WTC11 (cell line): ENCODE measurements at regions not wholly inside any gene's neighbourhood (a gene's known extent, or its start where the extent isn't known, plus 50 kb on each side); places are given as distances from the start of the nearest gene placed in this dataset.

Experiments
- ATAC-seq: fragments of 200-7000 bp; cut with Tn5 transposase; 2 replicates; pipeline ENCODE4 v1.10.0; 2021; ENCODE audit warnings: mild to moderate bottlenecking, moderate library complexity
- CTCF ChIA-PET: fragments of 300-600 bp; sonication (Branson Sonifier 250); formaldehyde crosslinking; loops from one replicate; lab custom pipeline; 2021; ENCODE audit warnings: antibody characterized with exemption; lab: Charles Lee
- POLR2A ChIA-PET: fragments of 350-600 bp; sonication (Branson Sonifier 250); formaldehyde crosslinking; loops from one replicate; lab custom pipeline; 2021; ENCODE audit warnings: antibody characterized with exemption; lab: Charles Lee
- DNase-seq: peaks from one replicate; pipeline ENCODE4 v3.0.0; 2021; ENCODE audit warnings: low spot score
- H3K27ac Mint-ChIP-seq: 2 replicates; pipeline ENCODE4 v1.8.0; 2021; ENCODE audit warnings: mixed read lengths
- H3K27me3 Mint-ChIP-seq: 2 replicates; pipeline ENCODE4 v1.8.0; 2021; ENCODE audit warnings: low read depth, mild to moderate bottlenecking, moderate library complexity, mixed read lengths
- H3K36me3 Mint-ChIP-seq: 2 replicates; pipeline ENCODE4 v1.8.0; 2021; ENCODE audit warnings: mixed read lengths
- H3K4me1 Mint-ChIP-seq: 2 replicates; pipeline ENCODE4 v1.8.0; 2022; ENCODE audit warnings: mixed read lengths
- H3K4me3 Mint-ChIP-seq: 2 replicates; pipeline ENCODE4 v1.8.0; 2021; ENCODE audit warnings: mild to moderate bottlenecking, moderate library complexity, mixed read lengths
- H3K9me3 Mint-ChIP-seq: 2 replicates; pipeline ENCODE4 v1.8.0; 2021; ENCODE audit warnings: mixed read lengths
- AR ChIP-seq: fragments of 250-450 bp; sonication (Bioruptor Pico); IDR thresholded peaks from 2 replicates; pipeline ENCODE4 v1.9.0; 2021; ENCODE audit warnings: mild to moderate bottlenecking
- CBFB ChIP-seq: sonication (generic); formaldehyde crosslinking; IDR thresholded peaks from 2 replicates; pipeline ENCODE4 v1.8.1; 2022; ENCODE audit warnings: mild to moderate bottlenecking, low read depth, missing genetic modification reagents
- E2F1 ChIP-seq: sonication (generic); formaldehyde crosslinking; IDR thresholded peaks from 2 replicates; pipeline ENCODE4 v1.8.0; 2022; ENCODE audit warnings: mild to moderate bottlenecking, missing genetic modification reagents
- ESRRA ChIP-seq: sonication (generic); formaldehyde crosslinking; IDR thresholded peaks from 2 replicates; pipeline ENCODE4 v1.8.1; 2022; ENCODE audit warnings: mild to moderate bottlenecking, missing genetic modification reagents, borderline replicate concordance
- FOXJ3 ChIP-seq: sonication (generic); formaldehyde crosslinking; IDR thresholded peaks from 2 replicates; pipeline ENCODE4 v1.9.0; 2021; ENCODE audit warnings: missing genetic modification reagents, mild to moderate bottlenecking, borderline replicate concordance
- IRF1 ChIP-seq: sonication (generic); formaldehyde crosslinking; IDR thresholded peaks from 2 replicates; pipeline ENCODE4 v1.8.0; 2023; ENCODE audit warnings: missing genetic modification reagents
- PRRX2 ChIP-seq: fragments of 250-450 bp; sonication (Bioruptor Pico); IDR thresholded peaks from 2 replicates; pipeline ENCODE4 v1.8.0; 2021; ENCODE audit warnings: mild to moderate bottlenecking
- SMAD4 ChIP-seq: sonication (generic); formaldehyde crosslinking; IDR thresholded peaks from 2 replicates; pipeline ENCODE4 v1.8.0; 2022; ENCODE audit warnings: mild to moderate bottlenecking, missing genetic modification reagents
- SOX15 ChIP-seq: fragments of 250-450 bp; sonication (Bioruptor Pico); IDR thresholded peaks from 2 replicates; pipeline ENCODE4 v1.9.0; 2021; ENCODE audit warnings: mild to moderate bottlenecking
- ZNF121 ChIP-seq: sonication (generic); formaldehyde crosslinking; IDR thresholded peaks from 2 replicates; pipeline ENCODE4 v1.8.0; 2023; ENCODE audit warnings: missing genetic modification reagents
- ZNF263 ChIP-seq: sonication (generic); formaldehyde crosslinking; IDR thresholded peaks from 2 replicates; pipeline ENCODE4 v1.8.1; 2022; ENCODE audit warnings: low read depth, mild to moderate bottlenecking, moderate library complexity, missing genetic modification reagents
- TF ChIP-seq, protein P1 (sequence below): fragments of 200-600 bp; IDR thresholded peaks from 2 replicates; pipeline ENCODE4 v1.8.0; 2022; ENCODE audit warnings: antibody characterized with exemption
- TF ChIP-seq, protein P2 (sequence below): sonication (generic); formaldehyde crosslinking; IDR thresholded peaks from 2 replicates; pipeline ENCODE4 v1.8.1; 2022; ENCODE audit warnings: mild to moderate bottlenecking, moderate library complexity, missing genetic modification reagents
- TF ChIP-seq, protein P3 (sequence below): sonication (generic); formaldehyde crosslinking; IDR thresholded peaks from 2 replicates; pipeline ENCODE4 v1.8.1; 2022; ENCODE audit warnings: low read depth, mild to moderate bottlenecking, moderate library complexity, missing genetic modification reagents, borderline replicate concordance

DNA sequence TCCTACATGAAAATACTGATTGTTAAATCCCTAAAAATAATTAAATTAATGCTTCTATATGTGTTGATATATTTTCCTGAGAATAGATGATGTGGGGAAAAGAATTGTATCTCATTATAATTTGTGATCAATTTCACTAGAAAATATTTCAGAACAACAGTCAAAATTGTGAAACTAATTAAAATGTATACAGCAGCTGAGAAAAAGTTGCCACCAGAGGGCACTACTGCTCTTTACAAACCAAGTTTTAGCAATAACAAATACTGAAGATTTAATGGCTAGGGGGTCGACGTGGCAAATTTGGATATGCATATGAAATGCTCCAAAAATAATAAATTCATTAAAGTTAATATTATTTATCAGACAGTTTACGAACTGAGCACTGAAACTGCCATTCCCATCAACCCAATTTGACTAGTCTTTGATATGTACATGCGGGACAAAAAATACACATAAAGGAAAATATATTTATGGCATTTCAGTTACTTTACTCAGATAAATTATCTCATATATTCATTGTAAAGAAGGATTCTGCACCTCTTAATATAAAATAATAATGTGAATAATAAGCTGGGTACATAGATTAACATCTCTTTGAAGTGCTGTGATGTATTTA is 96.3 kb upstream of the TMPRSS15 start:
- TF ChIP-seq FOXJ3 (no peak), SMAD4 (CRISPR knock-in tag) (no peak), AR (CRISPR knock-in tag) (no peak)
- TF ChIP-seq, protein P1, sequence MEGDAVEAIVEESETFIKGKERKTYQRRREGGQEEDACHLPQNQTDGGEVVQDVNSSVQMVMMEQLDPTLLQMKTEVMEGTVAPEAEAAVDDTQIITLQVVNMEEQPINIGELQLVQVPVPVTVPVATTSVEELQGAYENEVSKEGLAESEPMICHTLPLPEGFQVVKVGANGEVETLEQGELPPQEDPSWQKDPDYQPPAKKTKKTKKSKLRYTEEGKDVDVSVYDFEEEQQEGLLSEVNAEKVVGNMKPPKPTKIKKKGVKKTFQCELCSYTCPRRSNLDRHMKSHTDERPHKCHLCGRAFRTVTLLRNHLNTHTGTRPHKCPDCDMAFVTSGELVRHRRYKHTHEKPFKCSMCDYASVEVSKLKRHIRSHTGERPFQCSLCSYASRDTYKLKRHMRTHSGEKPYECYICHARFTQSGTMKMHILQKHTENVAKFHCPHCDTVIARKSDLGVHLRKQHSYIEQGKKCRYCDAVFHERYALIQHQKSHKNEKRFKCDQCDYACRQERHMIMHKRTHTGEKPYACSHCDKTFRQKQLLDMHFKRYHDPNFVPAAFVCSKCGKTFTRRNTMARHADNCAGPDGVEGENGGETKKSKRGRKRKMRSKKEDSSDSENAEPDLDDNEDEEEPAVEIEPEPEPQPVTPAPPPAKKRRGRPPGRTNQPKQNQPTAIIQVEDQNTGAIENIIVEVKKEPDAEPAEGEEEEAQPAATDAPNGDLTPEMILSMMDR, result peak; percentile 34; the same call in 1 of the 2 replicates
- DNase-seq (peak; percentile 63), ATAC-seq (no peak)
- Mint-ChIP-seq H3K36me3 (peaks cover 16% of the 10 kb centered on the region), H3K27me3 (no peaks in the 10 kb centered on the region; the same call in 1 of the 2 replicates), H3K4me3 (no peak overlapping the region), H3K4me1 (peaks cover 19% of the 10 kb centered on the region), H3K27ac (no peak overlapping the region), H3K9me3 (peaks cover 19% of the 10 kb centered on the region)
- CTCF ChIA-PET, result no interaction called here
- POLR2A ChIA-PET, result no interaction called here

DNA sequence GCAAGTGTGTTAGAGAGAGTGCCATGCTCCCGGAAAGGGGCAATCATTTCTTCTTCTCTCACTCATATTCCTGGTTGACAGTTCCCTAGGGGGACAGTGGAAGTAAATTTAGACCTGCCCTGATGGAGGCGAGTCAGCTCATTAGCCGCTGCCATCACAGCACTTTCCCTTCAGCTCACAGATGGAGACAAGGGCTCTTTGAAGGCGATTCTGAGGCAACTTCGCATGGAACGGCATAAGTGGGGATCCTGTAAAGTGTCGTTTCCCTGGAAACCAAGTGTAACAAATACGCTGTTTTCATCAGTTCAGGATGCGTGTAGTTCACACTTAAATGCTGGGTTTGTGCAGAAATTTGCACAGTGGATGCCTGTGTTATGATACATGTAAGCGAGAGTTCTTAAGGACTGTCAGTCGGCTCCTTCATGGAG is 114.5 kb upstream of the TMPRSS15 start:
- Mint-ChIP-seq H3K27ac (no peak overlapping the region), H3K4me3 (no peak overlapping the region)

More for the DNA sequence above, 114.5 kb upstream of the TMPRSS15 start:
- POLR2A ChIA-PET, result no interaction called here
- CTCF ChIA-PET, result no interaction called here
- ATAC-seq (no peak), DNase-seq (no peak)
- Mint-ChIP-seq H3K27me3 (no peaks in the 10 kb centered on the region), H3K36me3 (no peaks in the 10 kb centered on the region), H3K4me1 (no peaks in the 10 kb centered on the region)
- TF ChIP-seq ZNF121 (CRISPR knock-in tag) (no peak), ESRRA (CRISPR knock-in tag) (no peak), SOX15 (CRISPR knock-in tag) (no peak), IRF1 (no peak), PRRX2 (no peak), ZNF263 (CRISPR knock-in tag) (no peak), CBFB (CRISPR knock-in tag) (no peak), E2F1 (CRISPR knock-in tag) (no peak)
- TF ChIP-seq, protein P2, sequence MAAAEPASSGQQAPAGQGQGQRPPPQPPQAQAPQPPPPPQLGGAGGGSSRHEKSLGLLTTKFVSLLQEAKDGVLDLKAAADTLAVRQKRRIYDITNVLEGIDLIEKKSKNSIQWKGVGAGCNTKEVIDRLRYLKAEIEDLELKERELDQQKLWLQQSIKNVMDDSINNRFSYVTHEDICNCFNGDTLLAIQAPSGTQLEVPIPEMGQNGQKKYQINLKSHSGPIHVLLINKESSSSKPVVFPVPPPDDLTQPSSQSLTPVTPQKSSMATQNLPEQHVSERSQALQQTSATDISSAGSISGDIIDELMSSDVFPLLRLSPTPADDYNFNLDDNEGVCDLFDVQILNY (CRISPR knock-in tag), result no peak
- TF ChIP-seq, protein P3, sequence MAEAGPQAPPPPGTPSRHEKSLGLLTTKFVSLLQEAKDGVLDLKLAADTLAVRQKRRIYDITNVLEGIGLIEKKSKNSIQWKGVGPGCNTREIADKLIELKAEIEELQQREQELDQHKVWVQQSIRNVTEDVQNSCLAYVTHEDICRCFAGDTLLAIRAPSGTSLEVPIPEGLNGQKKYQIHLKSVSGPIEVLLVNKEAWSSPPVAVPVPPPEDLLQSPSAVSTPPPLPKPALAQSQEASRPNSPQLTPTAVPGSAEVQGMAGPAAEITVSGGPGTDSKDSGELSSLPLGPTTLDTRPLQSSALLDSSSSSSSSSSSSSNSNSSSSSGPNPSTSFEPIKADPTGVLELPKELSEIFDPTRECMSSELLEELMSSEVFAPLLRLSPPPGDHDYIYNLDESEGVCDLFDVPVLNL, result no peak
- TF ChIP-seq, all 79 proteins: peak for 0
- H3K9me3 Mint-ChIP-seq, result no peaks in the 10 kb centered on the region
